OCI-LY7 (cell line): ENCODE measurements at regions not wholly inside any gene's neighbourhood (a gene's known extent, or its start where the extent isn't known, plus 50 kb on each side); places are given as distances from the start of the nearest gene placed in this dataset.

ENCODE experiments used
- BruUV-seq: library from RNA; stranded (reverse); fragments of 400-500 nt; replicated peaks from 2 replicates; lab custom pipeline; 2021; lab: Mats Ljungman, UMichigan
- CTCF ChIA-PET: fragments of 300-600 bp; sonication (Branson Sonifier 250); formaldehyde crosslinking; loops from one replicate; lab custom pipeline; 2022; ENCODE audit warnings: antibody characterized with exemption; ENCODE audit not compliant: unreplicated experiment; lab: Charles Lee
- POLR2A ChIA-PET: fragments of 300-600 bp; sonication (Branson Sonifier 250); formaldehyde crosslinking; loops from one replicate; lab custom pipeline; 2022; ENCODE audit warnings: antibody characterized with exemption; lab: Charles Lee
- DNase-seq: peaks from one replicate; pipeline ENCODE4 v3.0.0-alpha.2; 2015; ENCODE audit warnings: low spot score
- H2AFZ ChIP-seq: fragments of 200-600 bp; sonication (generic), shearing (Covaris generic); 2 replicates; pipeline ENCODE4 v1.6.1; 2014; ENCODE audit warnings: mild to moderate bottlenecking, antibody characterized with exemption, low read length, moderate library complexity
- H3K27ac ChIP-seq: fragments of 200-600 bp; sonication (generic); 2 replicates; pipeline ENCODE4 v1.5.1; 2014; ENCODE audit warnings: mixed run types, low read depth, mild to moderate bottlenecking, moderate library complexity, low read length, inconsistent platforms; ENCODE audit not compliant: poor library complexity, severe bottlenecking
- H3K36me3 ChIP-seq: fragments of 200-600 bp; sonication (generic); 2 replicates; pipeline ENCODE4 v1.6.1; 2014; ENCODE audit warnings: mild to moderate bottlenecking, antibody characterized with exemption, low read length, moderate library complexity, mixed read lengths; ENCODE audit not compliant: insufficient read depth
- H3K4me1 ChIP-seq: fragments of 200-600 bp; sonication (generic); 2 replicates; pipeline ENCODE4 v1.5.1; 2014; ENCODE audit warnings: mild to moderate bottlenecking, low read length; ENCODE audit not compliant: insufficient read depth, poor library complexity, severe bottlenecking
- H3K4me2 ChIP-seq: fragments of 200-600 bp; sonication (generic); 2 replicates; pipeline ENCODE4 v1.6.1; 2014; ENCODE audit warnings: mild to moderate bottlenecking, low read length
- H3K4me3 ChIP-seq: fragments of 200-600 bp; sonication (generic); 2 replicates; pipeline ENCODE4 v1.5.1; 2014; ENCODE audit warnings: mild to moderate bottlenecking, low read depth, low read length; ENCODE audit not compliant: poor library complexity, severe bottlenecking
- H3K79me2 ChIP-seq: fragments of 200-600 bp; sonication (generic); 2 replicates; pipeline ENCODE4 v1.6.1; 2016; ENCODE audit warnings: low read depth, mild to moderate bottlenecking, low read length, moderate library complexity, mixed read lengths; ENCODE audit not compliant: insufficient read depth
- H3K9me2 ChIP-seq: fragments of 200-600 bp; sonication (generic); 2 replicates; pipeline ENCODE4 v1.6.1; 2016; ENCODE audit warnings: mild to moderate bottlenecking, low read length, mixed read lengths; ENCODE audit not compliant: insufficient read depth
- H3K9me3 ChIP-seq: fragments of 200-600 bp; sonication (generic); 2 replicates; pipeline ENCODE4 v1.6.1; 2014; ENCODE audit warnings: mild to moderate bottlenecking, mixed run types, low read length, mixed read lengths
- H4K20me1 ChIP-seq: fragments of 200-600 bp; sonication (generic); 2 replicates; pipeline ENCODE4 v1.6.1; 2014; ENCODE audit warnings: mild to moderate bottlenecking, antibody characterized with exemption, low read length, moderate library complexity, mixed read lengths; ENCODE audit not compliant: insufficient read depth
- CTCF ChIP-seq: fragments of 200-600 bp; sonication (generic); conservative IDR thresholded peaks from 2 replicates; pipeline ENCODE4 v1.5.1; 2014; ENCODE audit warnings: mild to moderate bottlenecking, antibody characterized with exemption, low read length, moderate library complexity, mixed read lengths
- EZH2phosphoT487 ChIP-seq: fragments of 200-600 bp; sonication (generic); IDR thresholded peaks from 2 replicates; pipeline ENCODE4 v1.6.1; 2018; ENCODE audit warnings: low read depth, borderline replicate concordance, mild to moderate bottlenecking, mixed run types, antibody characterized with exemption, low read length, moderate library complexity, mixed read lengths
- intact Hi-C: fragments of 100-400 bp; cut with micrococcal nuclease; formaldehyde crosslinking; loops from one replicate; pipeline ENCODE4 v1.10.0; 2022; ENCODE audit not compliant: unreplicated experiment

- POLR2A ChIA-PET, result no interaction called here
- CTCF ChIA-PET, result no interaction called here
- intact Hi-C loops, result no loop called here
These were observed 509.5 kb downstream of the PLXNA4 start for GRCh38 chr7:132066761-132067171.

GRCh38 chr7:132065989-132066603, 509.7 kb upstream of the PODXL start:
- H4K20me1 ChIP-seq, result no peaks in the 10 kb centered on the region
- no peak overlapping the region for H3K4me3 ChIP-seq
- no peaks in the 10 kb centered on the region for H3K9me3 ChIP-seq
- H3K79me2 ChIP-seq, result no peaks in the 10 kb centered on the region
- H3K36me3 ChIP-seq, result no peaks in the 10 kb centered on the region
- TF ChIP-seq EZH2phosphoT487 (no peak), CTCF (no peak)
- no TSS peak for BruUV-seq
- intact Hi-C loops, result no loop called here
- ChIA-PET CTCF (no interaction called here), POLR2A (no interaction called here)
- no peak overlapping the region for H2AFZ ChIP-seq
- H3K4me1 ChIP-seq, result no peaks in the 10 kb centered on the region
- H3K4me2 ChIP-seq, result no peak overlapping the region
- no peaks in the 10 kb centered on the region for H3K9me2 ChIP-seq
- no peak overlapping the region for H3K27ac ChIP-seq
- DNase-seq, result no peak

More at GRCh38 chr7:132066761-132067171, 509.5 kb downstream of the PLXNA4 start:
- H3K36me3 ChIP-seq, result no peaks in the 10 kb centered on the region
- no peak for TF ChIP-seq EZH2phosphoT487
- no peak overlapping the region for H2AFZ ChIP-seq
- H4K20me1 ChIP-seq, result no peaks in the 10 kb centered on the region
- H3K9me3 ChIP-seq, result no peaks in the 10 kb centered on the region
- H3K4me2 ChIP-seq, result no peak overlapping the region
- H3K9me2 ChIP-seq, result no peaks in the 10 kb centered on the region
- no peak for DNase-seq
- no peak overlapping the region for H3K27ac ChIP-seq
- H3K79me2 ChIP-seq, result no peaks in the 10 kb centered on the region
- H3K4me1 ChIP-seq, result no peaks in the 10 kb centered on the region
- no peak overlapping the region for H3K4me3 ChIP-seq
- no TSS peak for BruUV-seq

- ChIA-PET CTCF (no interaction called here), POLR2A (no interaction called here)
- H3K4me2 ChIP-seq, result no peak overlapping the region
- H3K36me3 ChIP-seq, result no peaks in the 10 kb centered on the region
- H3K79me2 ChIP-seq, result no peaks in the 10 kb centered on the region
- TF ChIP-seq EZH2phosphoT487, result no peak
- TF ChIP-seq CTCF, result no peak
- H3K9me3 ChIP-seq, result no peaks in the 10 kb centered on the region
- intact Hi-C loops, result no loop called here
- H4K20me1 ChIP-seq, result no peaks in the 10 kb centered on the region
- no peak overlapping the region for H3K27ac ChIP-seq
- no peak for DNase-seq
- H2AFZ ChIP-seq, result no peak overlapping the region
- BruUV-seq, result no TSS peak
- no peaks in the 10 kb centered on the region for H3K4me1 ChIP-seq
- no peak overlapping the region for H3K4me3 ChIP-seq
- H3K9me2 ChIP-seq, result no peaks in the 10 kb centered on the region
These were observed 509.0 kb upstream of the PODXL start for GRCh38 chr7:132065193-132065988.
